ENCODE measurements at regions not wholly inside any gene's neighbourhood (a gene's known extent, or its start where the extent isn't known, plus 50 kb on each side); places are given as distances from the start of the nearest gene placed in this dataset.

DNA sequence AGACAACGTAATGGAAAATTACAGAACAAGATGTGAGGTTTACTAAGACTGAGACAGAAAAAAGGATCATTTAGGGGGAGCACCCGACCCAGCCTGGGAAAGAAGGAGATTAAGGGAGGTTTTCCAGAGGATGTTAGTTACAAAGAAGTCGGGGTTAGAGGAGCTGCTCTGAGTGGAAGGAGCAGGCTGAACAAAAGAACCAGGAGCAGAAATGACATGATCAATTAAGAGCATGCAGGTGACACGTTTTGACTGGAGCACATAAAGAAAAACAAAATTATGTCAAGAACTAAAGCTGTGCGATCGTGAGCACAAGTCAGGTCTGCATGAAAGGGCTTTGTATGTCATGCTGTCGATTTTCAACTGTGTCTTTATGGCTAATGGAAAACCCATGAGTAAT is 417.3 kb upstream of the MARCKS start:
- no peak for DNase-seq

DNA sequence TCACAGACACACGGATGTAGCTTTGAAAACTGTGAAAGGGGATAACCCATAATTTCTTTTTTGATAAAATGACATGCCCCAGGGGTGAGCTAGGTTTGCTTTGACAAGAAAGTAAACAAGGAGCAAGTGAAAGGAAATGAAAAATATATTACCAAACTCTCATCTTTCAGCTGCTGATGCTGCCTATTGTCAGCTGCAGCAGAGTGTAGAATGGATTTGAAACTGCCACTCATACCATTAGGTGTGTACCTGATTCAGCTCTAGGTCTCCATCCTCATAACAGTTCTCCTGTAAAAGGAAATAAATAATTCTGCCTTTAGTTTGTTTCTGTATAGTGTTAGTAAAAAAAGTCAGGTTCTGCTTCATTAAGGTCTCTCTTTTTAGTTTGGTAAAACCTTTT is 415.1 kb upstream of the MARCKS start:
- DNase-seq = no peak

DNA sequence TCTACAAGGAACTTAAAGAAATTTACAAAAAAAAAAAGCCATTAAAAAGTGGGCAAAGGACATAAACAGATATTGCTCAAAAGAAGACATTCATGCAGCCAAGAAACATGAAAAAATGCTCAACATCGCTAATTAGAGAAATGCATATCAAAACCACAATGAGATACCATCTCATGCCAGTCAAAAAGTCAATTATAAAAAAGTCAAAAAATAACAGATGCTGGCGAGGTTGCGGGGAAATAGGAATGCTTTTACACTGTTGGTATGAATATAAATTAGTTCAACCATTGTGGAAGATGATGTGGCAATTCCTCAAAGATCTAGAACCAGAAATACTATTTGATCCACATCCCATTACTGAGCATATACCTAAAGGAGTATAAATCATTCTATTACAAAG is 411.9 kb upstream of the MARCKS start:
- DNase-seq = no peak

DNA sequence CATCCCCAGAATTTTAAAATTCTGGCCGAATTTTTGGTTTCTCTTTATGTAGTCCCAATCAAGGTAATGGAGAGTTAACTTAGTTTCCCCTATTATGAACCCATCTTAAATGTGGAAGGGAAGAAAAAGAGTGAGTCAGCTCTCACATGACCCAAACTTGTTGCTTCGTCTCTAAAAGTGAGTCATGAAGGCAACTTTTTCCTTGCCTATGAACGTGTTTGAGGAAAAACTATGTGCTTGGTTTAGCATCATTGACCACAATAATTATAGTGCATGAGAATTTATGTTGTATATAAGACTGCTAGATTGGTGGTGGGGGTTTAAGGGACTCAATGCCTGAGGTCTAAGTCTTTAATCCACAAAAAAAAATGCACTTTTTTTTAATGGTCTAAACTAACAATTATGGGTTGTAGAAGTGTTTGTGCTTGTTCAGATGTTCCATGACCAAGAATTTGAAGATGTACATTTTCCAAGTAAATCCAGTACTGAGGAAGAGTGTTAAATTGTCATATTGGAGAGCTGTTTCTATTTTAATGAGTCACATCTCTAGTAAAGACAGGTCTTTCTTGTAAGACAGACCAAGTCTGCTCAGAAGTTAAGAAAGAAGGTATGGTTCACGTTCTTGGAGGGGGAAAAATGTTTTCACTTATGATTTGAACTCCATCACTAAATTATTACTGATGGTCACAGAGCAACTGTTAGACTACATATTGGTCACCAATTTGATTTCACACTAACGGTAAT is 409.9 kb upstream of the MARCKS start:
- DNase-seq = no peak

DNA sequence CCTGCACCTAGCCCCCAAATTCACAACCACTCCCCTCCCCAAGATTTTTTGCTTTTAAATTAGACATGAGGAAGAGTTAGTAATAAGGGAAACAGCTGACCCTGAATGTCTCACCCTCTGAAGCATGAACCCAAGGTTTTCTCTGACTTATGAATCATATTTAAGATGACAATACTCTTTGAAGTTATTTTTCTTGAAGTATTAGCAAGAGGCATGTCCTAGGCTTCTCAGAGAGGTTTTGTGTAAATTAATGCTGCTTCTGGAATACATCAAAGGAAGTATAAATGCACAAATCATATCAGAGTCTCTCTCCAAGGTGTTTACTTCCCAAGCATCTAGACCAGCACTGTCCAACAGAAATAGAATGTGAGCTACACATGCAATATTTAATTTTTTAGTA is 408.1 kb upstream of the MARCKS start:
- DNase-seq = no peak

DNA sequence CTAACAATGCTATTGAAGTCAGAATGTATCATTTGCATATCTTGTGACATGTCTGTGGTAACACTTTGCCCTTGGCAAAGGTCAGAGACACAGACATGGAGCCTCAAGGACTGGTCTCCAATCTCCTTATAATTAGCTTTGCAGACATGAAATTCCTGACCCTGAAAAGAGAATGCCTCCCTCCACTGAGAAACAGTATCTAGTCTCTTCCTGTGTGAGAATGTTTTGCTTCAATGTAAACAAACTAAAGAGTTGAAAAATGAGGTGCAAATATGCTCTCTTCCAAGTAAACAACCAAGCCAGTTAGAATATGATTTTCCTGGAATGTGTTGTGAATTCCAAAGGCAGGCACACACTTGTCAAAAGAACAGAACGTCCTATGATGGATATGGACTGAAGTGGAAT is 407.1 kb upstream of the MARCKS start:
- DNase-seq = no peak

DNA sequence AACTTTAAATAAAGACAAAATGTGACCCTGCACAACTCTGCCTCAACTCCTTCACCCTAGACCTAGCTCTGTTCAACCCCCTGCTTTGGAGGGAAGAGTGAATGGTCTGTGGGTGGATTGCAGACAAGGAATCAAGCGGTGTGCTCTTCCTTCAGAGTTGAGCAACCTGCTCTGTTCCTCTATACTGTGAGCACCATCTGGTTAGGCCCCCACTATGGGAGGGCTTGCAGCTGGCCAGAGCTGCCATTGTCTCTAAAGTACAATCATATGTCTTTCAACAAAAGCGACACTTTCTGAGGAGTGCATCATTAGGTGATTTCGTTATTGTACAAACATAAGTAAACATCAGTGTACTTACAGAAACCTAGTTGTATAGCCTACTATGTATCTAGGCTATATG is 406.1 kb upstream of the MARCKS start:
- DNase-seq = no peak

DNA sequence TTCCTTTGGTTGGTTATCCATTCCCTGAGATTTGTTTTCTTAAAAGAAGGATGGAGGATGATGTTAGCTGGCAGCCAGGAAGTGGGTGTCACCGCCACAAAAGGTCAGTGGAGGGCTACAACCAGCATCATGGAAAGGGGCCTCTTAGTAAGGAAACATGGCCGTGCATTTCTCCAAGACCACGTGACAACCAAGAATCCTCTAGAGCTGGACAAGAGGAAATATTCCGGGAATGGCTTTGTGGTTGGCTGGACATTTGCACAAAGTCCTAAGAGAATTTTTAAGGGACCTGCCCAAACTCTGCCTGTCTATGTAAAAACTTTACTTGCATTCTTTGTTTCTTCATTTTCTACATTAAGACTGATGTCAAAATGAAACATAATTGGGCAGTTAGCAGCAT is 399.9 kb upstream of the MARCKS start:
- DNase-seq = no peak

DNA sequence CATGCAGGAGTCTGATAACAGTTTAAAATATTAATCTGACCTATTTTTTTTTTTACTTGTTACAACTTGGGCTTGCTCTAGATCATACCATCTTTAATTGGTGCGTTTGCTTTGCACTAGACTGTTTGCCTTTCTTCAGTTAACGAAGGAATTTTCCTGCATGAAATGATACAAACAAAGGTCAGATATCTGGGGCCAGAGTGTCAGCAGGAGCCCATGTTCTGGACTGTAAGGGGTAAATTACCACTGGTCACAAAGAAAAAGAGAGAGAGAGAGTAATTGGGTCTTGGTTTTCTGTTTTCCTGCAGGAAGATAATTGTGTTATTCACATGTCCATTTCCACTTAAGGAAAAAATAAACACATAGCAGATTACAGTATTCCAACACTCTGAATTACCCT is 399.4 kb upstream of the MARCKS start:
- DNase-seq = no peak

DNA sequence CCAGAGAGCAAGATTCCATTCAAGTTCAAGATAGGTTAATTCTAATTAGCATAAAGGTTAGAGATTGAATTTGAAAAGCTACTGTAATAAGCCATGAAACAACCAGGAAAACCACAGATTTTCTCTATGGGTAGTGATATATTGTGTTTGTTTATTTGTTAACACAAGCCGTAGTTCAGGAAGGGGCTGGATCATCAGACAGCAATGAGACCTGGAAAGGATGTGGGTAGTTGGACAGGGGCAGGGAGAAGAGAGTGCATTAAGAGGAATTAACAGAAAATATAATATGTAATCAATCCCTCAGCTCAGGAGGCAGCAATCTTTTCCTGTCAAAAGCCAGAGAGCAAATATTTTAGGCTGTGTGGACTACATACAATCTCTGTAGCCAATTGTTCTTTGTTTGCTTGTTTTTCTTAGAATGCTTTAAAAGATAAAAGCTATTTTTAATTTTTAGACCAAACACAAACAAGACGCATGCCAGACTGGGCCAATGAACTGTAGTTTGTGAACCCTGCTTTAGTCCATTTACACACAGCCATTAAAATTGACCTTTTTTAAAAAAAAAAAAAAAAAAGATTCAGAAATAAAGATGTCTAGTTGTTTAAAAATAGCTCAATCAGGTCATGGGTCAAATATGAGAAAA is 398.7 kb upstream of the MARCKS start:
- DNase-seq = no peak

DNA sequence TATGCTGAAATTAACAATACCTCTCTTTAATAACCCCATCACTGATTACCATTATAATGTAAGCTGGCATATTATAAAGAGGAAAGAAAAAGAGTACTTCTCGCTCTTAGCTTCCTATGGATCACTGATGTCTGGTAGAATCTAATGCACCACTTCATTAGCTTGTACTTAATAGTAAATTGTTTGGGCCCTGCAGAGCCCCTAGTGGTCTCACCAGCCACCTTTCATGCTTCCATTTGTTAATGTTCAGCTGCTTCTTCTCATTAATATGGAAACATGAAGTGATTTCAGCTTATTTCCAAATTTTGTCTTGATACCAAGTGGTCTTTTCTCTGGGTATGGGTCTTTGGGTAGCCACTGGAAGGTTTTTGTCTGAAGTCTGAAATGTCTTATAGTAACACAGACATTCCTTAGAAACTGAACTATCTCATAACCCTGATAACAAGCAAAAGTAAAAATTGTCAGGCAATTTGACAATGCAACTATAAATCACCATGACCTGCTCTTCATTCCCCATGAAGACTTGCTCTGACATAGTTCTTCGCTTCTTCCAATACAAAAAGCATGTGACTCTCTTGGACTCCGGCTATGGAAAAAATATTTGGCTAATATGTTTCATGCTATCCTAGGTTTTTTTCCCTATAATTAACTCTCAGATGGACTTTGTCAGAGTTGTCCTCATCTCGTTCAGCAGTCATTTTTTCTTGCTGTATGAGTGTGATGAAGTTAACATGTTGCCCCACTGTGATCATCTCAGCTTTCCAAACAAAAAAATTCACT is 395.8 kb upstream of the MARCKS start:
- DNase-seq = no peak

DNA sequence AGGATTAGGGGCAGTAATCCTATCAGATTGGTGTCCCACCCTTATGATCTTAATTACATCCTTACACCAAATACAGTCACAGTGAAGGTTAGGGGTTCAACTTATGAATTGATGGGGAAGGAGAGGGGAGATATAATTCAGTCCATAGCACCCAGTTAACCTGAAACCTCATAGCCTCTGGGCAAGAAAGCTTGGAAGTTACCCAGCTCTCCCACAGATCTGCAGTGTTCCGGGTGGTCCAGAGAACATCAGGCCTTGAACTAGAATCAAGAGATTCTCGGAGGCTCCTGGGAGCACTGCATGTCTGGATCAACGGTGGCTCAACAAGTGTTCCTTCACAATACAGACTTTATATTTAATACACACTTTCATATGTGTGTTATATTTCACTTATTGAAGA is 392.6 kb upstream of the MARCKS start:
- no peak for DNase-seq

DNA sequence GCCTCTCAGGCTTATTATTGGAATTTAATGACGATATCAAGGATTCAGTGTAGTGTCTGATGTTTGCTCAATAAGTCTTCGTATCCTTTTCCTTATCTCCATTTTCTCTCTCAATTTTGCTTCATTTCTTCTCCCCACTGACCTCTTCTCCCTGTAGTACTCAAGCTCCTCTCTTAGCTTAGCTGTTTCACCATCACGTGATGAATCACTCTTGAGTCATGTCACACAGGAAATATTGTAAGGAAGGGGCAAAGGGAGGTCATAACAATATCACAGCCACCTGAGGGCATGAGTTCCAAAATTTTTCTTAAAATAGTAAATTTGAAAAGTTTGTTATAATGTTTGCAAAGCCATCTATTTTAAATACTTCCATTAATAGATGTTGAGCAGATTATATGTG is 392.2 kb upstream of the MARCKS start:
- DNase-seq = no peak

DNA sequence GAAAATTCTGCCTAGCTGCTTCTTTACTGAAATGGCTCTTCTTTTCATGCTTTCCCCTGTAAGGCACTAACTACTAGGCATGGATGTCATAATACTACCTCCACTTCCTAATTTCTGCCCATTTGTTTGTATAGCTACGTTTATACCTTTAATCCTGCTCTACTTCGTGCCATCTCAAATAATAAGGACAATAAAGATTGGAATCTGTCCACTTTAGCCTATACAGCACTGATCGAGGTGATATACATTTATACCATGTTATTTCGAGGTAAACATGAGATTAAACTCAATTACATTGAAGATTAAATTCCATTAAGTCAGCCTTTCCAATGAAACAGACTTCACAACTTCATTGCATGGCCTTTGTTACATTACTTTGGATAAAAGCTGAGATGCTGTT is 390.6 kb upstream of the MARCKS start:
- DNase-seq = no peak

DNA sequence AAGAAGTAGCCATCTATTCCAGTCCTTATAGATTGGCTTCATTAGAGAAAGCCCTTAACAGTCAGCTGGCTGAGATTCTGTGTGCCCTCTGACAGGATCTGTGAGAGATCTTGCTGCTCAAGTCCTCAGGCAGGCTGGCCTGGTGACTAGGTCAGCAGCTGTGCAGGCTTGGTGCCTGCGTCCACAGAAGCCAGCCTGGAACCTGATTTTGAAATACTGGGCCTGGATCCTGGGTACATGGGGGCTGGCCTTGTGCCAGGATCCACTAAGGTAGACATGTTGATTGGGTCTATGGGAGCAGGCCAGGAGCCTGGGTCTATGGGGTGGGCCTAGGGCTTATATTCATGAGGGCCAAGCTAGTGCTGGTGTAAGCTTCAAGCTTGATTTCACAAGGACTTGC is 381.8 kb upstream of the MARCKS start:
- no peak for DNase-seq

DNA sequence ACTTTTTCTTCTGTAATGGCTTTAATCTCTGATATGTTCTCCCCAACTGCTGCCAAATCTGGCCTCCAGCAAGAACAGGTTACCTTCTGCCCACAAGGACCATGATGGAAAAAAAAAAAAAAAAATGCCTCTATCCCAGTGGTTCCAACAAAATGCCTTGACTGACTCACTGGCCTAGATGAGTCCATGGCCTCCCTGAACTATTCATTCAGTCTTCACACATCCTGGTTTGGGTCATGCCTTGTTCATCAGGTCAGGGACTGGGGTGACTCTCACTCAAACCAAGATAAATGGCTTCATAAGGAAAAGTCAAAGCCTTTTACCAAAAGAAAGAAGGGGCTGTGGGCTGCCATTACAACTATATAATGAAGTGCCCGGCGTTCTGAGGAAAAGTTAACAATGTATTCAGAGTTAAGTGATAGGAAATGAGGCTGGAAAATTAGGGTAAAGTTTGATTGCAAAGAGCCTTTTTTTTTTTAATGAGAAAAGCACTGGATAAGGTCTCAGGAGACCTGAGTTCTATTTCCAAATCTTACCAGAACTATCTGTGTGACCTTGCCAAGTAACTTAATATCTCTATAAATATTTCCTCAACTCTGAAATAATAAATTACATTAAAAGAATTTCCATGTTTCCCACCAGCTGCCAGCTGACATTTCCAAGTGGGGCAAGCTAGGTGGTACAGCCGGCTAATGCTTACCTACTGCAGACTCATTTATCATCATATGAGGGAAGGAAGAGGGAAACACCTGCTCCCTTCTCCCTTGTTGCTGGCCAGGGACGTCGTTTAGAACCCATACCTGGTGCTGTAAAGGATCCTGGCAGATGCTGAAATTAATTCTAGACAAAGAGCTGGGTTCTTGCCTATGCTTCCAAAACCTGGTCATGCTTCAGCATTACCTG is 380.0 kb upstream of the MARCKS start:
- no peak for DNase-seq

DNA sequence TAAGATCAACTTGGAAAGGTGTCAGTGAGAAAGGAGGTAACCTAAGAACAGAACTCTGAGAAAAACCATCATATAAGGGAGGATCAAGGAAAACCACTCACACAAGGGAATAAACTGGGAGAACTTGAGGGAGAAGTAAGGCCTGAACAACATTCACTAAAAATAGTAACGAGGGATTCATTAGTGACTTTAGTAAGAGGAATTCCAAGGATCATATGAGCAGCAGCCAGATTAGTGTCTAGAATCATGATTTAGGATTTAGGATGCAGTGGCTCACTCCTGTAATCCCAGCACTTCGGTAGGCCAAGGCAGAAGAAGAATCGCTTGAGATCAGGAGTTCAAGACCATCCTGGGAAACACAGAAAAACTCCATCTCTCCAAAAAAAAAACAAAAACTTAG is 376.5 kb upstream of the MARCKS start:
- no peak for DNase-seq

DNA sequence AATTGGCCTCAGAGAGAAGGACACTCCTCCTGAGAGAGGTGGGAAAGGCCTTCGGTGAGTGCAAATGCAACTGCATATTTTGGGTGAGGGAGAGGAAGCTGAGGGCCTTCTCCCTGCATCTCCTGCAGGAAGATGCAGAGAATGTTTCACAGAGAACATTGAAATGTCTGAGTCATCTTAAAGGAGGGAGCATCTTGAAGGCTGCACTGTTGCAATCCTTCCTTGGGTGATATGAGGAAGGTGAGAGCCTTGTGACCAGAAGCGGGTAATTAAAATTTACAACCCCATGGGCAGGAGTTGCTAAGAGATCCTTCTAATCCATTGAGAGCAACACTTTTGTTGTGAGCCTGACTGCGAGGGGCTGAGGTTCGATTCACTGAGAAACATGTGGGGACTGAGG is 375.7 kb upstream of the MARCKS start:
- DNase-seq = no peak

DNA sequence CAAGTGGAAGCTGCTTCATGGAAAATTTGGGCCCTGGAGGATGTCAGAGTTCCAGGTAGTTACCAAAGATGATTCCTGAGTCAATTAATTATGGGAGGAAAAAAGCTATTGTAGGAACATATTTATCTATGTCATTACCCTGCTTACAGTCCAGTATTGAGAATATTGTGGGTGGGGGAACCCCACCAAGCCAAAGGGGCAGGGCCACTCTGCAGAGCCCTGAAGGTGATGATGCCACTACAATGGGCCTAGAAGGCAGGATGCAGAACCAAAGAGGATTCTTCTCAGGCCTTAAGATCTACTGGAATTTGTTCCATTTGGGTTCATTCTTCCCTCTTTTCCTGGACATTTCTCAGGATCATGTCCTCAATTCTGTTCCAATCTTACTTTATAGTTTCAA is 375.2 kb upstream of the MARCKS start:
- no peak for DNase-seq

DNA sequence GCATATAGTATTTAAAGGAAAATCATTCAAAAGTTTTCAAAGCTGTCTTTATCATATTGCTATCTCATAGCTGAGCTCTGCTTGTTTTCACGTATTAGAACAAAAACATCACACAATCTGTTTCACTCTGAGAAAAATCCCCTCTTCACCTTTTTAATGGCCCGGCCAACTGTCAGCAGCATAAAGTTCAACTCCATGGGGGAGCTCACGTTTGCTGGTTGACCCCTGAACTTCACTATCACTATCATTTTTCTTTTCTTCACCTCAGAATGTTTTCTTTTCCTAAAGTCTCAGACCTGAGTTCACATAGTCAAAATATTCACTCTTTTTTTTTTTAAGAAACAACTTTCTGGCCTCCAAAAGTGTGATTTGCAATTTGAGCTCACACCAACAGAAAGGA is 374.4 kb upstream of the MARCKS start:
- DNase-seq = no peak

DNA sequence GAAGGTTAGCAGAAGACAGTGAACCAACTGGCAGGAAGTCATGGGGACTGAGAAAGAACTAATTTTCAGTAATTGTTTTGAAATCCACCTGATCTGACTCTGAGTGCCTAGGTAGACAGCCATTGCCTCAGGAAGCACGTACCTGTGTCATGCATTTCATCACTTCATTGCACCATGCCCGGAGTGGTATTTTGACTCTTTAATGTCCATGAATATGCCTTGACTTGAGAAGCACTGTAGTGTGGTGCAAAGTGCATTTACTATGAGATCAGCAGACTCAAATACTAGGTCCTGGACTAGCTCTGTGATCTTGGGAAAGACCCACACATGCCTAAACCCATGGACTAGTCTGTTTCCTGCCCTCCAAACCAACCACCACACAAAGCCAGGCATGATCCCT is 370.9 kb upstream of the MARCKS start:
- no peak for DNase-seq

DNA sequence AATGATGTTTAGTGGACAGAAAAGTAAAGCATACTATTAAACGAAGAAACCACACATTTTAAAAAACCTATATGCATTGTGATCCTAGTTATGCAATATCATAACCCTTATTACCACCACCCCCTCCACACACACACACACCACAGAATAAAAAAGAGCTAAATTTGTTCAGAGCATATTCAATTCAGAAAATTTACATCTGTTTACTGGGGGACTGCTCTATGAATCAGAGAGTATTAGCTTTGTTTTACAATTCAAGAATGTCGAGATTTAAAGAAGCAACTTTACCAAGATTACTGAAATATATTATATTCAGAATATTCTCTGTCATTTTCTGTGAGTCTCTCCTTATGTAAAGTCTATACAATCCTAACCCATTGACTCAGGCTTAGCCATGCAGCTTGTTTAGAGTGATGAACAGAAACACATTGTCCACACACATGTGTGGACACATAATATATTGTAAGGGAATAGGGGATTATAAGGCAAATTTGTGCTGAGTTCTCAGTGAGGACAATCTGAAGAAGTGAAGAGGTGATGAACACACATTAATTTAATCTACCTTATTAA is 369.6 kb upstream of the MARCKS start:
- no peak for DNase-seq

DNA sequence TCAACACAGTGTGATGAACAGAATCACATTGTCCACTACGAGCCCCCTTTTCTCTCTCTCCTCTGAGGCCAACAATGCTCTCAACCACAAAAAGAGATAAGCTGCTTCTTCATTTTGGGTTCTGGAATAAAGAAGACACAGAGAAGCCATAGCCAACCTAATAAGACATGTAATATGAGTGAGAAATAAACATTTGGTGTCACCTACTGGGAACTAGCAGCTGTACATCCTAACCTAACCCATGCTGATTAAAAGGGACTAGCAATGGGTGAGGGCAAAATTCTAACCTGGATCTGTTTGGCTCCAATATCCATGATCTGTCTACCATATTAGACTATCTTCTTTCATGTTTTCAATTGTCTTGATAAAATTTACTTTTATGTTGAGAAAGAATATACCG is 369.1 kb upstream of the MARCKS start:
- no peak for DNase-seq
